ENCODE measurements at regions not wholly inside any gene's neighbourhood (a gene's known extent, or its start where the extent isn't known, plus 50 kb on each side); places are given as distances from the start of the nearest gene placed in this dataset.
"Not testable (repeated sequence)": the region's sequence is repeated elsewhere in the genome, so short reads cannot be mapped to it uniquely, and the experiment has no call there.

DNA sequence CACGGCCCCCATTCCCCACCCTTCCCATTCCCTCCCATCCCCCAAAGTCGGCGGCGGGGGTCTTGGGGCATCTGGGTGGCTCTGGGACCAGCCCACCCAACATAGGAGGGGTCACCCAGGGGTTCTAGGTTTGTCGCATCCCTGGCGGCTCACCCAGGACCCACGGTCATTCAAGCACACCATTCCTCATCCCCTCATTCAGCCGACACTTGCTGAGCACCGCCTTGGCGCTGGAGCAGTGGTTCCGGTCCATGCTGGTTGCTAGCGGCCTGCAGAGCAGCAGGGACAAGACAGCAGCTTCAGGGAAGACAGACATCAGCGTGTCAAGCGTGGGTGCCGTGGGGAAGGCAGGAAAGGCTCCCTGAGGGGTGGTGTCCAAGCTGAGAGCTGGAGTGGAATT is 50.5 kb upstream of the OTOS start:
- DNase-seq (peak in 2 of 6 donors; percentile 5 to 20), FAIRE-seq (no peak), ATAC-seq (no peak)
- H3K27ac ChIP-seq = no peak overlapping the region
- H3K36me3 ChIP-seq = no peaks in the 10 kb centered on the region
- WGBS, 2 donors = 73 to 84% methylated on average over 15 of the region's 15 CpGs
- no peaks in the 10 kb centered on the region for H3K27me3 ChIP-seq
- H3K4me3 ChIP-seq = no peak overlapping the region
- H3K4me1 ChIP-seq = no peaks in the 10 kb centered on the region
- intact Hi-C loops (cut with DNase I) = no loop called here
- TF ChIP-seq, protein P1, sequence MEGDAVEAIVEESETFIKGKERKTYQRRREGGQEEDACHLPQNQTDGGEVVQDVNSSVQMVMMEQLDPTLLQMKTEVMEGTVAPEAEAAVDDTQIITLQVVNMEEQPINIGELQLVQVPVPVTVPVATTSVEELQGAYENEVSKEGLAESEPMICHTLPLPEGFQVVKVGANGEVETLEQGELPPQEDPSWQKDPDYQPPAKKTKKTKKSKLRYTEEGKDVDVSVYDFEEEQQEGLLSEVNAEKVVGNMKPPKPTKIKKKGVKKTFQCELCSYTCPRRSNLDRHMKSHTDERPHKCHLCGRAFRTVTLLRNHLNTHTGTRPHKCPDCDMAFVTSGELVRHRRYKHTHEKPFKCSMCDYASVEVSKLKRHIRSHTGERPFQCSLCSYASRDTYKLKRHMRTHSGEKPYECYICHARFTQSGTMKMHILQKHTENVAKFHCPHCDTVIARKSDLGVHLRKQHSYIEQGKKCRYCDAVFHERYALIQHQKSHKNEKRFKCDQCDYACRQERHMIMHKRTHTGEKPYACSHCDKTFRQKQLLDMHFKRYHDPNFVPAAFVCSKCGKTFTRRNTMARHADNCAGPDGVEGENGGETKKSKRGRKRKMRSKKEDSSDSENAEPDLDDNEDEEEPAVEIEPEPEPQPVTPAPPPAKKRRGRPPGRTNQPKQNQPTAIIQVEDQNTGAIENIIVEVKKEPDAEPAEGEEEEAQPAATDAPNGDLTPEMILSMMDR (IDR thresholded peaks at IDR 0.05) = no peak
- H3K9me3 ChIP-seq = no peaks in the 10 kb centered on the region

GRCh38 chr2:240192661-240193060 is 52.2 kb upstream of the OTOS start:
- Histone ChIP-seq H3K9me3 (no peaks in the 10 kb centered on the region), H3K27me3 (no peaks in the 10 kb centered on the region), H3K4me3 (no peak overlapping the region), H3K36me3 (no peaks in the 10 kb centered on the region), H3K4me1 (no peaks in the 10 kb centered on the region), H3K27ac (no peak overlapping the region)
- intact Hi-C loops (cut with DNase I) = no loop called here
- ATAC-seq (no peak), DNase-seq (no peak), FAIRE-seq (no peak)
- 66 to 71% methylated on average over 5 of the region's 5 CpGs for WGBS, 2 donors
- TF ChIP-seq, protein P1 (IDR thresholded peaks at IDR 0.05) = no peak

DNA sequence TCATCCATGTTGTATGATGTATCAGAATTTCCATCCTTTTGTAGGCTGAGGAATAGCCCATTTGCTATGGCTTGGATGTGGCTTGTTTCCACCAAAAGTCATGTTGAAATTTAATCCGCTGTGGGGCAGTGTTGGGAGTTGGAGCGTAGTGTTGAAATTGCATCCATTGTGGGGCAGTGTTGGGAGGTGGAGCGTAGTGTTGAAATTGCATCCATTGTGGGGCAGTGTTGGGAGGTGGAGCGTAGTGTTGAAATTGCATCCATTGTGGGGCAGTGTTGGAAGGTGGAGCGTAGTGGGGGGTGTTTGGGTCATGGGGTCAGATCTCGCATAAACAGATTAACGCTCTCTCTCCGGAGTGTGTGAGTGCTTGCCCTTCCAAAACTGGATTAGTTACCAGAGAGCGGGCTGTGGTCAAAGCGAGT is 53.9 kb upstream of the OTOS start:
- H3K4me3 ChIP-seq; intact Hi-C loops (cut with DNase I); H3K9me3 ChIP-seq; H3K27ac ChIP-seq; H3K36me3 ChIP-seq; FAIRE-seq; H3K27me3 ChIP-seq; H3K4me1 ChIP-seq: not testable (repeated sequence)
- DNase-seq (peak in 3 of 6 donors; percentile 7 to 23 (median 12)), ATAC-seq (peak in 3 of 4 donors; percentile 22 to 55 (median 32))
- WGBS, 2 donors = 22 to 28% methylated on average over 10 of the region's 10 CpGs

DNA sequence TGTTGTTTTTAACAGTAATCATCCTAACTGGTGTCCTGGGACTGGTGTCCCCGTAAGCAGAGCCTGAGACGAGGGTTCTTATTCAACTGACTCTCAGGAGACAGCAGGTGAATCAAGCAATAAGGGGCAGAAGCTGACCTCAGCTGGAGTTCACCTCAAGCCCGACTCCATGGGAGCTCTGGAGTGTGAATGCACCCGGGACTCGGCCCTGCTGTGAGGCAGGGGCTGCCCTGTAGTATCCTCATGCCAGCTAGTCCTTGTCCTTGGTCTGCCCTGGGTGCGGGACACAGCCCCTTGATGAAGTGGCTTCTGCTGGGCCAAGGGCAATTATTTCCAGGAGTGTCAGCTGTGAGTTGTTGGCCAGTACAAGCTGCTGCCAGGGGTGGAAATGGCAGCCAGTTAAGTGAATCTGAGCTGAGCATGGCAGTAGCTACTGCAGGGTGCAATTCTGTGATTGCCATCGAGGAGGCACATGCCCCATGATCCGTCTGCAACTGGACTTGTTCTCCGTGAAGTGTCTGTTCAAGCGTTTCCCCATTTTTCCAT is 54.9 kb upstream of the OTOS start:
- ATAC-seq = no peak
- Histone ChIP-seq H3K36me3 (no peaks in the 10 kb centered on the region), H3K27me3 (no peaks in the 10 kb centered on the region), H3K4me3 (no peak overlapping the region), H3K27ac (no peak overlapping the region), H3K9me3 (no peaks in the 10 kb centered on the region), H3K4me1 (no peaks in the 10 kb centered on the region)
- WGBS, 2 donors = 72 to 80% methylated on average over 10 of the region's 10 CpGs
- TF ChIP-seq, protein P1 (IDR thresholded peaks at IDR 0.05) = no peak
- peak in 2 of 6 donors; percentile 7 to 11 for DNase-seq
- intact Hi-C loops (cut with DNase I) = no loop called here
- no peak for FAIRE-seq

- H3K4me1 ChIP-seq = no peaks in the 10 kb centered on the region
- DNase-seq (peak in 2 of 6 donors; percentile 7 to 36), FAIRE-seq (no peak), ATAC-seq (no peak)
- H3K27ac ChIP-seq = no peak overlapping the region
- H3K4me3 ChIP-seq = no peak overlapping the region
- TF ChIP-seq, protein P1 (IDR thresholded peaks at IDR 0.05) = no peak
- WGBS, 2 donors = 83 to 84% methylated on average over 10 of the region's 10 CpGs
- intact Hi-C loops (cut with DNase I) = no loop called here
- H3K27me3 ChIP-seq = no peaks in the 10 kb centered on the region
- no peaks in the 10 kb centered on the region for H3K36me3 ChIP-seq
- H3K9me3 ChIP-seq = no peaks in the 10 kb centered on the region
These were observed 56.4 kb upstream of the OTOS start for GRCh38 chr2:240196716-240197461.

Data from pancreas (tissue), 10 donors.